KMS-11 (cell line): ENCODE measurements at regions not wholly inside any gene's neighbourhood (a gene's known extent, or its start where the extent isn't known, plus 50 kb on each side); places are given as distances from the start of the nearest gene placed in this dataset.

Experiments
- H2AFZ ChIP-seq: fragments of 200-600 bp; sonication (generic); 2 replicates; pipeline ENCODE4 v1.6.1; 2016; ENCODE audit warnings: antibody characterized with exemption, mixed run types, low read depth
- H3K27ac ChIP-seq: fragments of 200-600 bp; sonication (generic); 2 replicates; pipeline ENCODE4 v1.6.1; 2016; ENCODE audit warnings: mild to moderate bottlenecking, mixed run types
- H3K27me3 ChIP-seq: fragments of 200-600 bp; sonication (generic); 2 replicates; pipeline ENCODE4 v1.6.1; 2017; ENCODE audit warnings: mild to moderate bottlenecking, low read depth, mixed run types, moderate library complexity; ENCODE audit not compliant: insufficient read depth
- H3K36me3 ChIP-seq: fragments of 200-600 bp; sonication (generic); 2 replicates; pipeline ENCODE4 v1.6.1; 2017; ENCODE audit warnings: mild to moderate bottlenecking, mixed run types; ENCODE audit not compliant: insufficient read depth
- H3K4me1 ChIP-seq: fragments of 200-600 bp; sonication (generic); 2 replicates; pipeline ENCODE4 v1.6.1; 2016; ENCODE audit warnings: mild to moderate bottlenecking, low read depth, mixed run types; ENCODE audit not compliant: poor library complexity, severe bottlenecking
- H3K4me2 ChIP-seq: fragments of 200-600 bp; sonication (generic); 2 replicates; pipeline ENCODE4 v1.7.0; 2016; ENCODE audit warnings: mild to moderate bottlenecking, mixed run types
- H3K4me3 ChIP-seq: fragments of 200-600 bp; sonication (generic); IDR thresholded peaks from 2 replicates; pipeline ENCODE4 v1.6.1; 2017; ENCODE audit warnings: low read depth, low read length, mixed read lengths; ENCODE audit not compliant: insufficient read depth
- H3K79me2 ChIP-seq: fragments of 200-600 bp; sonication (generic); 2 replicates; pipeline ENCODE4 v1.6.1; 2016; ENCODE audit warnings: low read depth, mixed run types; ENCODE audit not compliant: insufficient read depth
- H3K9ac ChIP-seq: fragments of 200-600 bp; sonication (generic); 2 replicates; pipeline ENCODE4 v1.6.1; 2016; ENCODE audit warnings: mild to moderate bottlenecking, mixed run types
- H4K20me1 ChIP-seq: fragments of 200-600 bp; sonication (generic); 2 replicates; pipeline ENCODE4 v1.6.1; 2016; ENCODE audit warnings: mild to moderate bottlenecking, mixed run types; ENCODE audit not compliant: insufficient read depth
- TF ChIP-seq, protein P1 (sequence below): fragments of 200-600 bp; sonication (generic); conservative IDR thresholded peaks from 2 replicates; pipeline ENCODE4 v1.6.1; 2017; ENCODE audit warnings: low read depth, mild to moderate bottlenecking, antibody characterized with exemption, low read length, moderate library complexity, mixed read lengths

- no peak overlapping the region for H3K4me2 ChIP-seq
- no peak overlapping the region for H3K4me3 ChIP-seq
- TF ChIP-seq, protein P1, sequence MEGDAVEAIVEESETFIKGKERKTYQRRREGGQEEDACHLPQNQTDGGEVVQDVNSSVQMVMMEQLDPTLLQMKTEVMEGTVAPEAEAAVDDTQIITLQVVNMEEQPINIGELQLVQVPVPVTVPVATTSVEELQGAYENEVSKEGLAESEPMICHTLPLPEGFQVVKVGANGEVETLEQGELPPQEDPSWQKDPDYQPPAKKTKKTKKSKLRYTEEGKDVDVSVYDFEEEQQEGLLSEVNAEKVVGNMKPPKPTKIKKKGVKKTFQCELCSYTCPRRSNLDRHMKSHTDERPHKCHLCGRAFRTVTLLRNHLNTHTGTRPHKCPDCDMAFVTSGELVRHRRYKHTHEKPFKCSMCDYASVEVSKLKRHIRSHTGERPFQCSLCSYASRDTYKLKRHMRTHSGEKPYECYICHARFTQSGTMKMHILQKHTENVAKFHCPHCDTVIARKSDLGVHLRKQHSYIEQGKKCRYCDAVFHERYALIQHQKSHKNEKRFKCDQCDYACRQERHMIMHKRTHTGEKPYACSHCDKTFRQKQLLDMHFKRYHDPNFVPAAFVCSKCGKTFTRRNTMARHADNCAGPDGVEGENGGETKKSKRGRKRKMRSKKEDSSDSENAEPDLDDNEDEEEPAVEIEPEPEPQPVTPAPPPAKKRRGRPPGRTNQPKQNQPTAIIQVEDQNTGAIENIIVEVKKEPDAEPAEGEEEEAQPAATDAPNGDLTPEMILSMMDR, result no peak
- no peaks in the 10 kb centered on the region for H3K79me2 ChIP-seq
- no peaks in the 10 kb centered on the region for H3K36me3 ChIP-seq
- no peaks in the 10 kb centered on the region for H4K20me1 ChIP-seq
- no peak overlapping the region for H3K9ac ChIP-seq
- H3K4me1 ChIP-seq, result no peaks in the 10 kb centered on the region
- H3K27ac ChIP-seq, result no peak overlapping the region
- no peaks in the 10 kb centered on the region for H3K27me3 ChIP-seq
- no peak overlapping the region for H2AFZ ChIP-seq
These were observed 235.4 kb upstream of the RGMA start for GRCh38 chr15:93324186-93324975.

DNA sequence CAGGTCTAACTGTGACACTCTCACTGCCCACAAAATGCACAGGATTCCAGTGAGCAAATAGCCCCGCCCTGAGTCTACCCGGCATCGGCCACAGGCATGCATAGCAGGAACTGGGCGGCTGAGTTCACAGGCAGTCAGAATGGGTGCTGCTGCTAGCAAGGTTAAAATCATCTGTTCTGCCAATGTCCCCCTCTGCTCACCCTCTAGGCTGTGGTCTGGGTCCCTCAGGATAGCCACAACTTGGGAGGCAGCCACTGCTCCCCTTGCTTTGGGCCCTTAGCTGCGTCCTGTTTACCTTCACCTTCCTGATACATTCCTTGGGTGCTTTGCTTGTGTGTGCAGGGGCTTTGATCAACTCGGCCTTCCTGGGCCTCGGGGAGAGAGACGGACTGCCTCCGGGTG is 232.9 kb upstream of the RGMA start:
- Histone ChIP-seq H3K4me2 (no peak overlapping the region), H2AFZ (no peak overlapping the region), H3K4me3 (no peak overlapping the region), H3K36me3 (no peaks in the 10 kb centered on the region), H3K27ac (no peak overlapping the region), H3K9ac (no peak overlapping the region), H3K4me1 (no peaks in the 10 kb centered on the region), H3K27me3 (no peaks in the 10 kb centered on the region), H4K20me1 (no peaks in the 10 kb centered on the region), H3K79me2 (no peaks in the 10 kb centered on the region)
- TF ChIP-seq, protein P1, result no peak

DNA sequence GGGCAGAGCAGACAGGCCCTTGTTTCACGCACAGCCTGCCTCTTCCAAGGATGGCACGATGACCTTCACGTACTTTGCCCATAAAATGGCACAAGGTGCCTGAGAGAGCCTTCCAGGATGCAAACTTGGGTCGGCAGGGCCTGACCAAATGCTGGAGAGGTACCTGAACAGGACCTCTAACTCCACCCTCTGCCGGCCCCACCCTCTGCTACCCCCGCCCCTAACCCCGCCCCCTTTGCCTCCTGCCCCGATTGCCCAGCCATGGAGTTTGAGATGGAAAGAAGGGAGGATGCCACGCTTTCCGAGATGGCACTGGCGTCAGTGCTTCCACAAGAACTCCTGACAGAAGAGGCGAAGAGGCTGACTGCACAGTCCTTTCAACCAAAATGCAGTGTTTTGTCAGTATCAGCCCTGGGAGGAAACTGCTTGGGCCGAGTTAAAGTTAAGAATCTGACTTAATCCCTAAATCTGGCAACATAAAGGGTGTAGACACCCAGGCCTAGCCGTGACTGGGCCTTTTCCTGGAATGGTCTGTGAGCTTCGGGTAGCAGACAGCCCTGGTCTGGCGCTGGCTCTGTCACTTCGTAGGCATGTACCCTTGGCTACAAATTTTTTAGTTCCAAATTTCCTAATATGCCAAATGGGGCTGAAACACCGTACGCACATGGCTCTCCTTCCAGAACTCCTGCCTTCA is 230.3 kb upstream of the RGMA start:
- TF ChIP-seq, protein P1, result no peak
- Histone ChIP-seq H3K4me1 (no peaks in the 10 kb centered on the region), H3K27me3 (no peaks in the 10 kb centered on the region), H3K27ac (no peak overlapping the region), H3K79me2 (no peaks in the 10 kb centered on the region), H4K20me1 (no peaks in the 10 kb centered on the region), H3K36me3 (no peaks in the 10 kb centered on the region), H3K4me2 (no peak overlapping the region), H3K9ac (no peak overlapping the region), H2AFZ (no peak overlapping the region), H3K4me3 (no peak overlapping the region)

- H3K4me3 ChIP-seq, result no peak overlapping the region
- no peak overlapping the region for H3K4me2 ChIP-seq
- H3K9ac ChIP-seq, result no peak overlapping the region
- H4K20me1 ChIP-seq, result no peaks in the 10 kb centered on the region
- H2AFZ ChIP-seq, result no peak overlapping the region
- no peaks in the 10 kb centered on the region for H3K4me1 ChIP-seq
- H3K27ac ChIP-seq, result no peak overlapping the region
- H3K36me3 ChIP-seq, result no peaks in the 10 kb centered on the region
- H3K79me2 ChIP-seq, result no peaks in the 10 kb centered on the region
- TF ChIP-seq, protein P1, result no peak
- H3K27me3 ChIP-seq, result no peaks in the 10 kb centered on the region
These were observed 228.8 kb upstream of the RGMA start for GRCh38 chr15:93317772-93318171.
